ENCODE measurements at regions not wholly inside any gene's neighbourhood (a gene's known extent, or its start where the extent isn't known, plus 50 kb on each side); places are given as distances from the start of the nearest gene placed in this dataset.

- no peak for DNase-seq
Measured at GRCh38 chr1:208421486-208421885, 177.3 kb upstream of the PLXNA2 start.

- no peak for DNase-seq
Measured at GRCh38 chr1:208423526-208423925, 179.3 kb upstream of the PLXNA2 start.

GRCh38 chr1:208425096-208425495 is 180.9 kb upstream of the PLXNA2 start:
- DNase-seq = no peak

GRCh38 chr1:208430220-208430619 is 186.0 kb upstream of the PLXNA2 start:
- DNase-seq = no peak

- DNase-seq = no peak
Measured at GRCh38 chr1:208431721-208432120, 187.5 kb upstream of the PLXNA2 start.

- DNase-seq = no peak
Measured at GRCh38 chr1:208432346-208432745, 188.2 kb upstream of the PLXNA2 start.

- DNase-seq = no peak
Measured at GRCh38 chr1:208433086-208433485, 188.9 kb upstream of the PLXNA2 start.

GRCh38 chr1:208433971-208434370 is 189.8 kb upstream of the PLXNA2 start:
- no peak for DNase-seq

GRCh38 chr1:208437401-208437800 is 193.2 kb upstream of the PLXNA2 start:
- DNase-seq = no peak

- DNase-seq = no peak
Measured at GRCh38 chr1:208438112-208438699, 194.0 kb upstream of the PLXNA2 start.

- DNase-seq = no peak
Measured at GRCh38 chr1:208445758-208446203, 201.6 kb upstream of the PLXNA2 start.

- DNase-seq = no peak
Measured at GRCh38 chr1:208446271-208446691, 202.1 kb upstream of the PLXNA2 start.

GRCh38 chr1:208448425-208448824 is 204.2 kb upstream of the PLXNA2 start:
- no peak for DNase-seq

- no peak for DNase-seq
Measured at GRCh38 chr1:208449951-208450350, 205.8 kb upstream of the PLXNA2 start.

- DNase-seq = no peak
Measured at GRCh38 chr1:208450958-208451357, 206.8 kb upstream of the PLXNA2 start.

- DNase-seq = no peak
Measured at GRCh38 chr1:208455821-208456220, 211.6 kb upstream of the PLXNA2 start.

- DNase-seq = no peak
Measured at GRCh38 chr1:208456487-208456886, 212.3 kb upstream of the PLXNA2 start.

- DNase-seq = no peak
Measured at GRCh38 chr1:208460823-208461222, 216.6 kb upstream of the PLXNA2 start.

GRCh38 chr1:208461680-208462079 is 217.5 kb upstream of the PLXNA2 start:
- DNase-seq = no peak

- no peak for DNase-seq
Measured at GRCh38 chr1:208462761-208463160, 218.6 kb upstream of the PLXNA2 start.

GRCh38 chr1:208465266-208465665 is 221.1 kb upstream of the PLXNA2 start:
- no peak for DNase-seq

GRCh38 chr1:208465786-208466590 is 221.8 kb upstream of the PLXNA2 start:
- no peak for DNase-seq

- DNase-seq = no peak
Measured at GRCh38 chr1:208467151-208467780, 223.1 kb upstream of the PLXNA2 start.

GRCh38 chr1:208475449-208475848 is 231.3 kb upstream of the PLXNA2 start:
- no peak for DNase-seq
